HL-60 (cell line): ENCODE measurements at regions not wholly inside any gene's neighbourhood (a gene's known extent, or its start where the extent isn't known, plus 50 kb on each side); places are given as distances from the start of the nearest gene placed in this dataset.

Source experiments
- DNase-seq, 2 experiments: peaks; one replicate each; pipeline ENCODE4 v3.0.0-alpha.2; 2010 to 2020; ENCODE audit warnings: low read depth in 1 of 2, low spot score in 1 of 2
- H3K27ac ChIP-seq: fragments of 250-450 bp; sonication (Bioruptor Pico); replicated peaks from 2 replicates; pipeline ENCODE4 v1.5.1; 2020; ENCODE audit warnings: mild to moderate bottlenecking, moderate library complexity
- H3K27me3 ChIP-seq: fragments of 250-450 bp; sonication (Bioruptor Pico); 2 replicates; pipeline ENCODE4 v1.5.1; 2021; ENCODE audit warnings: mild to moderate bottlenecking, moderate library complexity; ENCODE audit not compliant: insufficient read depth, poor library complexity, severe bottlenecking
- H3K4me3 ChIP-seq: replicated peaks from 2 replicates; pipeline ENCODE4 v1.5.1; 2011; ENCODE audit warnings: mild to moderate bottlenecking, control low read depth, low read length; ENCODE audit not compliant: insufficient read depth
- GABPA ChIP-seq: IDR thresholded peaks from 2 replicates; pipeline ENCODE4 v1.6.1; 2012; ENCODE audit warnings: low read depth
- POLR2AphosphoS5 ChIP-seq: IDR thresholded peaks from 2 replicates; pipeline ENCODE4 v1.6.1; 2012; ENCODE audit warnings: low read depth
- SPI1 ChIP-seq: IDR thresholded peaks from 2 replicates; pipeline ENCODE4 v1.6.1; 2012; ENCODE audit warnings: low read depth, mild to moderate bottlenecking, borderline replicate concordance
- TF ChIP-seq, protein P1 (sequence below): IDR thresholded peaks from 2 replicates; pipeline ENCODE4 v1.6.1; 2012; ENCODE audit warnings: low read depth; ENCODE audit not compliant: insufficient replicate concordance
- TF ChIP-seq, protein P2 (sequence below): IDR thresholded peaks from one replicate; pipeline ENCODE4 v1.5.1; 2011; ENCODE audit warnings: low read length, control low read depth, inconsistent platforms; ENCODE audit not compliant: insufficient read depth

DNA sequence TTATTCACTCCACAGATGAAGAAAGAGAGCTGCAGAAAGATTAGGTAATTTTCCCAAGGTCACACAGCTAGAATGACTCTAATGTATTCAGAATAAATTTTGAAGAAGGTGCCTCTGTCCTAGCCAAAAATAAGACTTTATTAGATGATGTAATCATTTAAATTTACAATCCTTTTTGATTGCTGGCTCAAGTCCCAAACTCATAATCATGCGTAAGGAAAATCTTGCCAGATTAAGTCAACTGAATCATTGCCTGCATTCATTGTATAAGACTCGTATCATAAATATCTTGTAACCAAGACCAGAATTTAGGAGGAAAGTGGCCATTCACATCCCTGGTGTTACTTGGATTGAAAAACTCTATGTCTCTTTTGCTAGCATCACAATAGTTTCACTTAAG lies 53.1 kb upstream of the STK39 start:
- no peak for DNase-seq
- H3K27ac ChIP-seq = no peak overlapping the region

DNA sequence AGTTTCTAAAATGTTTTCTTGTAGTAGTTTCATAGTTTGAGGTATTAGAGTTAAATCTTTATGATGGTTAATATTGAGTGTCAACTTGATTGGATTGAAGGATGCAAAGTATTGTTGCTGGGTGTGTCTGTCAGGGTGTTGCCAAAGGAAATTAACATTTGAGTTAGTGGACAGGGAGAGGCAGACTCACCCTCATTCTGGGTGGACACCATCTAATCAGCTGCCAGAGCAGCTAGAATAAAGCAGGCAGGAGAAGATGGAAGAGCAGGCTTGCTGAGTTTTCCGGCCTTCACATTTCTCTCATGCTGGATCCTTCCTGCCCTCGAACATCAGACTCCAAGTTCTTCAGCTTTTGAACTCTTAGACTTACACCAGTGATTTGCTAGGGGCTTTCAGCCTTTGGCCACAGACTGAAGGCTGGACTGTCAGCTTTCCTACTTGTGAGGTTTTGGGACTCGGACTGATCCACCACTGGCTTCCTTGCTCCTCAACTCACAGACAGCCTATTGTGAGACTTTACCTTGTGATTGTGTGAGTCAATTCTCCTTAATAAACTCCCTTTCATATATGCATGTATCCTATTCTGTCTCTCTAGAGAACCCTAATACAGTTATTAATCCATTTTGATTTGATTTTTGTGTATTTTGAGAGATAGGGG lies 56.8 kb upstream of the STK39 start:
- Histone ChIP-seq H3K27ac (no peak overlapping the region), H3K4me3 (no peak overlapping the region), H3K27me3 (no peaks in the 10 kb centered on the region)
- DNase-seq = no peak
- TF ChIP-seq, protein P1, sequence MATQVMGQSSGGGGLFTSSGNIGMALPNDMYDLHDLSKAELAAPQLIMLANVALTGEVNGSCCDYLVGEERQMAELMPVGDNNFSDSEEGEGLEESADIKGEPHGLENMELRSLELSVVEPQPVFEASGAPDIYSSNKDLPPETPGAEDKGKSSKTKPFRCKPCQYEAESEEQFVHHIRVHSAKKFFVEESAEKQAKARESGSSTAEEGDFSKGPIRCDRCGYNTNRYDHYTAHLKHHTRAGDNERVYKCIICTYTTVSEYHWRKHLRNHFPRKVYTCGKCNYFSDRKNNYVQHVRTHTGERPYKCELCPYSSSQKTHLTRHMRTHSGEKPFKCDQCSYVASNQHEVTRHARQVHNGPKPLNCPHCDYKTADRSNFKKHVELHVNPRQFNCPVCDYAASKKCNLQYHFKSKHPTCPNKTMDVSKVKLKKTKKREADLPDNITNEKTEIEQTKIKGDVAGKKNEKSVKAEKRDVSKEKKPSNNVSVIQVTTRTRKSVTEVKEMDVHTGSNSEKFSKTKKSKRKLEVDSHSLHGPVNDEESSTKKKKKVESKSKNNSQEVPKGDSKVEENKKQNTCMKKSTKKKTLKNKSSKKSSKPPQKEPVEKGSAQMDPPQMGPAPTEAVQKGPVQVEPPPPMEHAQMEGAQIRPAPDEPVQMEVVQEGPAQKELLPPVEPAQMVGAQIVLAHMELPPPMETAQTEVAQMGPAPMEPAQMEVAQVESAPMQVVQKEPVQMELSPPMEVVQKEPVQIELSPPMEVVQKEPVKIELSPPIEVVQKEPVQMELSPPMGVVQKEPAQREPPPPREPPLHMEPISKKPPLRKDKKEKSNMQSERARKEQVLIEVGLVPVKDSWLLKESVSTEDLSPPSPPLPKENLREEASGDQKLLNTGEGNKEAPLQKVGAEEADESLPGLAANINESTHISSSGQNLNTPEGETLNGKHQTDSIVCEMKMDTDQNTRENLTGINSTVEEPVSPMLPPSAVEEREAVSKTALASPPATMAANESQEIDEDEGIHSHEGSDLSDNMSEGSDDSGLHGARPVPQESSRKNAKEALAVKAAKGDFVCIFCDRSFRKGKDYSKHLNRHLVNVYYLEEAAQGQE = no peak

More for the DNA sequence above, 53.1 kb upstream of the STK39 start:
- TF ChIP-seq, protein P1 = no peak
- TF ChIP-seq, protein P2, sequence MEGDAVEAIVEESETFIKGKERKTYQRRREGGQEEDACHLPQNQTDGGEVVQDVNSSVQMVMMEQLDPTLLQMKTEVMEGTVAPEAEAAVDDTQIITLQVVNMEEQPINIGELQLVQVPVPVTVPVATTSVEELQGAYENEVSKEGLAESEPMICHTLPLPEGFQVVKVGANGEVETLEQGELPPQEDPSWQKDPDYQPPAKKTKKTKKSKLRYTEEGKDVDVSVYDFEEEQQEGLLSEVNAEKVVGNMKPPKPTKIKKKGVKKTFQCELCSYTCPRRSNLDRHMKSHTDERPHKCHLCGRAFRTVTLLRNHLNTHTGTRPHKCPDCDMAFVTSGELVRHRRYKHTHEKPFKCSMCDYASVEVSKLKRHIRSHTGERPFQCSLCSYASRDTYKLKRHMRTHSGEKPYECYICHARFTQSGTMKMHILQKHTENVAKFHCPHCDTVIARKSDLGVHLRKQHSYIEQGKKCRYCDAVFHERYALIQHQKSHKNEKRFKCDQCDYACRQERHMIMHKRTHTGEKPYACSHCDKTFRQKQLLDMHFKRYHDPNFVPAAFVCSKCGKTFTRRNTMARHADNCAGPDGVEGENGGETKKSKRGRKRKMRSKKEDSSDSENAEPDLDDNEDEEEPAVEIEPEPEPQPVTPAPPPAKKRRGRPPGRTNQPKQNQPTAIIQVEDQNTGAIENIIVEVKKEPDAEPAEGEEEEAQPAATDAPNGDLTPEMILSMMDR = no peak
- TF ChIP-seq SPI1 (no peak), POLR2AphosphoS5 (no peak), GABPA (no peak)
- Histone ChIP-seq H3K4me3 (no peak overlapping the region), H3K27me3 (no peaks in the 10 kb centered on the region)

DNA sequence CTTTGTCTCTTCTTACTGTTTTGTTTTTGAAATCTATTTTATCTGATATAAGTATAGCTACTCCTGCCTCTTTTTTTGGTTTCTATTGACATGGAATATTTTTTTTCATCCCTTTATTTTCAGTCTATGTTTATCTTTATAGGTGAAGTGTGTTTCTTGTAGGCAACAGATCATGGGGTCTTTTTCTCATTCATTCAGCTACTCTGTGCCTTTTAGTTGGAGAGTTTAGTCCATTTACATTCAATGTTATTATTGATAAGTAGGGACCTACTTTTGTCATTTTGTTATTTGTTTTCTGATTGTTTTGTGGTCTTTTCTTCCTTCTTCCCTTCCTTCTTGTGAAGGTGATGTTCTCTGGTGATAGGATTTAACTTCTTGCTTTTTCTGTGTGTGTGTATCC lies 60.0 kb upstream of the STK39 start:
- Histone ChIP-seq H3K27ac (no peak overlapping the region), H3K4me3 (no peak overlapping the region), H3K27me3 (no peaks in the 10 kb centered on the region)
- TF ChIP-seq SPI1 (no peak), POLR2AphosphoS5 (no peak), GABPA (no peak)
- TF ChIP-seq, protein P1 = no peak
- TF ChIP-seq, protein P2 = no peak
- no peak for DNase-seq
